Fibroblast of lung (primary cell): ENCODE measurements at regions not wholly inside any gene's neighbourhood (a gene's known extent, or its start where the extent isn't known, plus 50 kb on each side); places are given as distances from the start of the nearest gene placed in this dataset.

Experiments
- EZH2 ChIP-seq: IDR thresholded peaks from 2 replicates; pipeline ENCODE4 v1.5.1; 2012; ENCODE audit warnings: low read length, control low read depth, mild to moderate bottlenecking; ENCODE audit errors: missing control alignments
- TF ChIP-seq, protein P1 (sequence below), 2 donors: IDR thresholded peaks in 1 of 2; conservative IDR thresholded peaks in 1 of 2; 1 replicate in 1 of 2; 2 replicates in 1 of 2; pipeline ENCODE4 v1.5.1; 2011 to 2012; ENCODE audit warnings: low read length in 2 of 2, control low read depth in 1 of 2, inconsistent platforms in 1 of 2, low read depth in 1 of 2, mild to moderate bottlenecking in 1 of 2

DNA sequence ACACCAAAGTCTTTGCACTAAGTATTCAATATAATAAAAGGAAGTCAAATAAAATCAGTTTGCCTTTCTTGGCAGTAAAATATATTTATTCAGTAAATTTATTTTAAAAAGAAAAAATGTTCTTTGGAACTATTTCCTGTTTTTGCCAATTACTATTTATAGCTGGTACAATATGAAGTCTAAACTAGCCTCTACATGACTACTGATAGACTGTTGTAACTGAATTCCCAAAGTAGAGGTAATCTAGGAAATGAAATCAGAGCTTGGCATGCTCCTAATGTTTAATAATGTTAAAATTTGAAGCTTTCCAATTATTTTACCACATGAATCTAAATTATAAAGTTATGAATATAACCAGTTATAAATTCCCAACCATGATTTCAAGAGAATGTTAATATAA, 385.5 kb downstream of the SEMA3D start:
- TF ChIP-seq, protein P1, sequence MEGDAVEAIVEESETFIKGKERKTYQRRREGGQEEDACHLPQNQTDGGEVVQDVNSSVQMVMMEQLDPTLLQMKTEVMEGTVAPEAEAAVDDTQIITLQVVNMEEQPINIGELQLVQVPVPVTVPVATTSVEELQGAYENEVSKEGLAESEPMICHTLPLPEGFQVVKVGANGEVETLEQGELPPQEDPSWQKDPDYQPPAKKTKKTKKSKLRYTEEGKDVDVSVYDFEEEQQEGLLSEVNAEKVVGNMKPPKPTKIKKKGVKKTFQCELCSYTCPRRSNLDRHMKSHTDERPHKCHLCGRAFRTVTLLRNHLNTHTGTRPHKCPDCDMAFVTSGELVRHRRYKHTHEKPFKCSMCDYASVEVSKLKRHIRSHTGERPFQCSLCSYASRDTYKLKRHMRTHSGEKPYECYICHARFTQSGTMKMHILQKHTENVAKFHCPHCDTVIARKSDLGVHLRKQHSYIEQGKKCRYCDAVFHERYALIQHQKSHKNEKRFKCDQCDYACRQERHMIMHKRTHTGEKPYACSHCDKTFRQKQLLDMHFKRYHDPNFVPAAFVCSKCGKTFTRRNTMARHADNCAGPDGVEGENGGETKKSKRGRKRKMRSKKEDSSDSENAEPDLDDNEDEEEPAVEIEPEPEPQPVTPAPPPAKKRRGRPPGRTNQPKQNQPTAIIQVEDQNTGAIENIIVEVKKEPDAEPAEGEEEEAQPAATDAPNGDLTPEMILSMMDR (conservative IDR thresholded peaks at IDR 0.05 in 1 of 2, IDR thresholded peaks at IDR 0.05 in 1 of 2; ENCODE audit: low read depth in 1 of 2, low read length in 2 of 2), result no peak
- no peak for TF ChIP-seq EZH2
